Testis (tissue), 2 donors: ENCODE measurements at regions not wholly inside any gene's neighbourhood (a gene's known extent, or its start where the extent isn't known, plus 50 kb on each side); places are given as distances from the start of the nearest gene placed in this dataset.

Experiments
- CTCF ChIP-seq, 3 experiments: fragments of 450-650 bp in 2 of 3; fragments of 200-600 bp in 1 of 3; sonication (generic) in 1 of 3; IDR thresholded peaks; one replicate each; pipeline ENCODE4 v1.5.1; 2016 to 2019; ENCODE audit warnings: antibody characterized with exemption in 3 of 3, mild to moderate bottlenecking in 2 of 3, moderate library complexity in 1 of 3
- POLR2A ChIP-seq: fragments of 450-650 bp; IDR thresholded peaks from one replicate; pipeline ENCODE4 v1.6.1; 2017; ENCODE audit warnings: antibody characterized with exemption, mild to moderate bottlenecking, moderate library complexity

- no peak for TF ChIP-seq CTCF (IDR thresholded peaks at IDR 0.05)
- TF ChIP-seq POLR2A = no peak
Measured at GRCh38 chr5:164553851-164554250, 1048.4 kb downstream of the MAT2B start.
